Tibial nerve (tissue), 4 donors: ENCODE measurements at regions not wholly inside any gene's neighbourhood (a gene's known extent, or its start where the extent isn't known, plus 50 kb on each side); places are given as distances from the start of the nearest gene placed in this dataset.

Source experiments
- DNase-seq, 2 donors: peaks; one replicate each; pipeline ENCODE4 v3.0.0-alpha.2; 2019; ENCODE audit warnings: low spot score in 2 of 2
- H3K27ac ChIP-seq, 4 donors: fragments of 200-600 bp; sonication (generic) in 3 of 4; one replicate each; pipeline ENCODE4 v1.5.1; 2017 to 2019; ENCODE audit warnings: mild to moderate bottlenecking in 1 of 4
- H3K27me3 ChIP-seq, 2 donors: fragments of 200-600 bp; sonication (generic) in 1 of 2; one replicate each; pipeline versions ENCODE4 v1.5.1 to v1.6.0; 2017 to 2019
- H3K36me3 ChIP-seq, 3 donors: fragments of 200-600 bp; sonication (generic); one replicate each; pipeline ENCODE4 v1.5.1; 2018 to 2019
- H3K4me1 ChIP-seq, 4 donors: fragments of 200-600 bp; sonication (generic) in 3 of 4; one replicate each; pipeline ENCODE4 v1.5.1; 2017 to 2019
- H3K4me3 ChIP-seq, 4 donors: fragments of 200-600 bp; sonication (generic) in 3 of 4; one replicate each; pipeline ENCODE4 v1.5.1; 2017 to 2019; ENCODE audit warnings: mild to moderate bottlenecking in 1 of 4, moderate library complexity in 1 of 4
- H3K9me3 ChIP-seq, 4 donors: fragments of 200-600 bp; sonication (generic) in 3 of 4; one replicate each; pipeline ENCODE4 v1.5.1; 2017 to 2019
- EP300 ChIP-seq, 2 donors: sonication (generic); formaldehyde crosslinking; IDR thresholded peaks; one replicate each; pipeline ENCODE4 v1.6.1; 2017; ENCODE audit warnings: antibody characterized with exemption in 2 of 2, mild to moderate bottlenecking in 1 of 2
- POLR2A ChIP-seq, 2 donors: fragments of 450-650 bp; IDR thresholded peaks; one replicate each; pipeline ENCODE4 v1.6.1; 2017; ENCODE audit warnings: antibody characterized with exemption in 2 of 2, mild to moderate bottlenecking in 2 of 2, moderate library complexity in 2 of 2
- WGBS, 2 donors: methylation state at CpG; one replicate each; pipeline ENCODE4 v1.1.5; 2018; 5-methylcytosine and 5-hydroxymethylcytosine counted together
- TF ChIP-seq, protein P1 (sequence below), 5 experiments: fragments of 200-600 bp in 3 of 5; fragments of 450-650 bp in 2 of 5; sonication (generic) in 3 of 5; IDR thresholded peaks; one replicate each; pipeline ENCODE4 v1.5.1; 2016 to 2019; ENCODE audit warnings: antibody characterized with exemption in 5 of 5, mild to moderate bottlenecking in 3 of 5, moderate library complexity in 2 of 5

GRCh38 chr10:83167081-83167480, 972.2 kb upstream of the GHITM start:
- DNase-seq = no peak
- Histone ChIP-seq H3K27me3 (no peaks in the 10 kb centered on the region), H3K4me1 (no peaks in the 10 kb centered on the region), H3K27ac (no peak overlapping the region), H3K36me3 (no peaks in the 10 kb centered on the region), H3K9me3 (peaks cover 0 to 2% (median 0%) of the 10 kb centered on the region in 4 donors), H3K4me3 (no peak overlapping the region)
- 59 to 78% methylated on average over 4 of the region's 4 CpGs for WGBS, 2 donors
- no peak for TF ChIP-seq POLR2A (IDR thresholded peaks at IDR 0.05)
- TF ChIP-seq EP300 (IDR thresholded peaks at IDR 0.05) = no peak
- TF ChIP-seq, protein P1, sequence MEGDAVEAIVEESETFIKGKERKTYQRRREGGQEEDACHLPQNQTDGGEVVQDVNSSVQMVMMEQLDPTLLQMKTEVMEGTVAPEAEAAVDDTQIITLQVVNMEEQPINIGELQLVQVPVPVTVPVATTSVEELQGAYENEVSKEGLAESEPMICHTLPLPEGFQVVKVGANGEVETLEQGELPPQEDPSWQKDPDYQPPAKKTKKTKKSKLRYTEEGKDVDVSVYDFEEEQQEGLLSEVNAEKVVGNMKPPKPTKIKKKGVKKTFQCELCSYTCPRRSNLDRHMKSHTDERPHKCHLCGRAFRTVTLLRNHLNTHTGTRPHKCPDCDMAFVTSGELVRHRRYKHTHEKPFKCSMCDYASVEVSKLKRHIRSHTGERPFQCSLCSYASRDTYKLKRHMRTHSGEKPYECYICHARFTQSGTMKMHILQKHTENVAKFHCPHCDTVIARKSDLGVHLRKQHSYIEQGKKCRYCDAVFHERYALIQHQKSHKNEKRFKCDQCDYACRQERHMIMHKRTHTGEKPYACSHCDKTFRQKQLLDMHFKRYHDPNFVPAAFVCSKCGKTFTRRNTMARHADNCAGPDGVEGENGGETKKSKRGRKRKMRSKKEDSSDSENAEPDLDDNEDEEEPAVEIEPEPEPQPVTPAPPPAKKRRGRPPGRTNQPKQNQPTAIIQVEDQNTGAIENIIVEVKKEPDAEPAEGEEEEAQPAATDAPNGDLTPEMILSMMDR (IDR thresholded peaks at IDR 0.05) = no peak

DNA sequence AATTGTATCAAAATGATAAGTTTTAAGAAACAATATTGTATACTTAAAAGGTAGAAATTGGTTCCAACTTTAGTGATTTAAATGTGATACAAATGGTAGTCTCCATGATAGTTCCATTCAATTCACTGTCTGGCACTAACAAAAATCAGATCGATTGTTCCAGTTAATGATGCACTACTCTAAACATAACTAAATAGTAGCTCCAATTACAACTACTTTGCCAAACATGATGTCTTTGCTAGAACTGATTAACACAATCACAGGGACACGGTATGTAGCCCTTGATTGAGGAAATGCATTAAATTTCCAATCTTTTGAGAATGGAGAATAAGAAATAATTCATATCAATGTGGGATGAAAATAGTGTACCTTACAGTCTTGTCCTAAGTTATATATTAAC, 962.4 kb upstream of the GHITM start:
- Histone ChIP-seq H3K4me1 (no peaks in the 10 kb centered on the region), H3K27me3 (no peaks in the 10 kb centered on the region), H3K9me3 (peaks cover 0 to 19% (median 0%) of the 10 kb centered on the region in 4 donors), H3K27ac (no peak overlapping the region), H3K4me3 (no peak overlapping the region), H3K36me3 (no peaks in the 10 kb centered on the region)
- WGBS, 2 donors = 90% methylated on average over 2 of the region's 2 CpGs
- no peak for TF ChIP-seq POLR2A (IDR thresholded peaks at IDR 0.05)
- TF ChIP-seq, protein P1 (IDR thresholded peaks at IDR 0.05) = no peak
- no peak for TF ChIP-seq EP300 (IDR thresholded peaks at IDR 0.05)
- DNase-seq = no peak

DNA sequence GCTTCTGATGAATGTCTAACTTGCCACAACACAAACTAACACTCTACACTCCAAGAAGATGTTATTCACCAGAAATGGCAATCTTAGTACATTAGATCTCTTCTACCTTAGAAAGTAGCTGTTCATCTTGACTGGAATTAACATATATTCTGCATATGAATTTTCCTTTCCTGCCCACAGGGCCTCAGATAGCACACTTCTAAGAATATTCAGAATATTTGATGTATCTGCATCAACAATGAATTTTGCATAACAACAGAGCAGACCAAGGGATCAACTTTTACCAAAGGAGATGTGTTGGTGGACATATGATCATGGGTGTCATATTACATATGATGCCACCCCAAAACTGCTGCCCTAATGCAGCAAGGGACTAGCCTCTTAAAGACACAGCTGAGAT, 960.8 kb upstream of the GHITM start:
- Histone ChIP-seq H3K27ac (no peak overlapping the region), H3K36me3 (no peaks in the 10 kb centered on the region), H3K4me3 (no peak overlapping the region), H3K9me3 (peaks cover 0 to 15% (median 0%) of the 10 kb centered on the region in 4 donors), H3K27me3 (no peaks in the 10 kb centered on the region), H3K4me1 (no peaks in the 10 kb centered on the region)
- TF ChIP-seq POLR2A (IDR thresholded peaks at IDR 0.05) = no peak
- TF ChIP-seq EP300 (IDR thresholded peaks at IDR 0.05) = no peak
- TF ChIP-seq, protein P1 (IDR thresholded peaks at IDR 0.05) = no peak
- DNase-seq = no peak

- H3K27ac ChIP-seq = no peak overlapping the region
- no peaks in the 10 kb centered on the region for H3K4me1 ChIP-seq
- no peak overlapping the region for H3K4me3 ChIP-seq
- no peaks in the 10 kb centered on the region for H3K27me3 ChIP-seq
- H3K36me3 ChIP-seq = no peaks in the 10 kb centered on the region
- H3K9me3 ChIP-seq = peaks cover 0 to 9% (median 0%) of the 10 kb centered on the region in 4 donors
- 71 to 86% methylated on average over 4 of the region's 4 CpGs for whole genome bisulfite sequencing, 2 donors
- DNase-seq = no peak
- TF ChIP-seq POLR2A (IDR thresholded peaks at IDR 0.05) (no peak), EP300 (IDR thresholded peaks at IDR 0.05) (no peak)
- TF ChIP-seq, protein P1 (IDR thresholded peaks at IDR 0.05) = no peak
These were observed 959.9 kb upstream of the GHITM start for GRCh38 chr10:83179371-83179770.

GRCh38 chr10:83182076-83182475, 957.2 kb upstream of the GHITM start:
- Histone ChIP-seq H3K4me1 (no peaks in the 10 kb centered on the region), H3K4me3 (no peak overlapping the region), H3K36me3 (no peaks in the 10 kb centered on the region), H3K9me3 (no peaks in the 10 kb centered on the region), H3K27ac (no peak overlapping the region), H3K27me3 (no peaks in the 10 kb centered on the region)
- DNase-seq = no peak
- TF ChIP-seq POLR2A (IDR thresholded peaks at IDR 0.05) (no peak), EP300 (IDR thresholded peaks at IDR 0.05) (no peak)
- TF ChIP-seq, protein P1 (IDR thresholded peaks at IDR 0.05) = no peak
- WGBS, 2 donors = 81 to 98% methylated on average over 2 of the region's 2 CpGs
